SK-N-SH treated with all-trans-retinoic acid at 6 μM for 48 hours (cell line): ENCODE measurements at regions not wholly inside any gene's neighbourhood (a gene's known extent, or its start where the extent isn't known, plus 50 kb on each side); places are given as distances from the start of the nearest gene placed in this dataset.

Experiments
- ARNTL ChIP-seq: fragments of 450-650 bp; formaldehyde crosslinking; IDR thresholded peaks from 2 replicates; pipeline ENCODE4 v1.5.0; 2020; ENCODE audit warnings: low read depth, mild to moderate bottlenecking, moderate library complexity, borderline replicate concordance
- PATZ1 ChIP-seq: fragments of 250-450 bp; sonication (Bioruptor Pico); IDR thresholded peaks from 2 replicates; pipeline ENCODE4 v1.8.0; 2020; ENCODE audit warnings: mild to moderate bottlenecking, moderate library complexity, borderline replicate concordance

- TF ChIP-seq PATZ1 (CRISPR knock-in tag) (no peak), ARNTL (CRISPR knock-in tag) (no peak)
Measured at GRCh38 chr11:18844753-18845367, 53.3 kb upstream of the PTPN5 start.
